Ishikawa (cell line): ENCODE measurements at regions not wholly inside any gene's neighbourhood (a gene's known extent, or its start where the extent isn't known, plus 50 kb on each side); places are given as distances from the start of the nearest gene placed in this dataset.

Experiments used
- CEBPB ChIP-seq: IDR thresholded peaks from 2 replicates; pipeline ENCODE4 v1.6.1; 2012
- CREB1 ChIP-seq: IDR thresholded peaks from 2 replicates; pipeline ENCODE4 v1.6.1; 2012; ENCODE audit warnings: low read depth
- EGR1 ChIP-seq: IDR thresholded peaks from 2 replicates; pipeline ENCODE4 v1.6.1; 2012
- EP300 ChIP-seq: IDR thresholded peaks from 2 replicates; pipeline ENCODE4 v1.6.1; 2012; ENCODE audit warnings: borderline replicate concordance
- FOXM1 ChIP-seq: IDR thresholded peaks from 2 replicates; pipeline ENCODE4 v1.6.1; 2012; ENCODE audit warnings: low read depth, borderline replicate concordance
- MAX ChIP-seq: IDR thresholded peaks from 2 replicates; pipeline ENCODE4 v1.6.1; 2012
- NFIC ChIP-seq: IDR thresholded peaks from 2 replicates; pipeline ENCODE4 v1.6.1; 2012
- RAD21 ChIP-seq: IDR thresholded peaks from 2 replicates; pipeline ENCODE4 v1.6.1; 2012; ENCODE audit warnings: low read depth
- TAF1 ChIP-seq: IDR thresholded peaks from 2 replicates; pipeline ENCODE4 v1.6.1; 2012; ENCODE audit warnings: low read depth, mild to moderate bottlenecking
- TCF12 ChIP-seq: IDR thresholded peaks from 2 replicates; pipeline ENCODE4 v1.6.1; 2012; ENCODE audit warnings: low read depth
- TEAD4 ChIP-seq: IDR thresholded peaks from 2 replicates; pipeline ENCODE4 v1.6.1; 2012
- YY1 ChIP-seq: IDR thresholded peaks from 2 replicates; pipeline ENCODE4 v1.6.1; 2012; ENCODE audit warnings: low read depth
- ZBTB7A ChIP-seq: IDR thresholded peaks from 2 replicates; pipeline ENCODE4 v1.6.1; 2012; ENCODE audit warnings: low read depth
- TF ChIP-seq, protein P1 (sequence below): IDR thresholded peaks from 2 replicates; pipeline ENCODE4 v1.6.1; 2012; ENCODE audit warnings: low read depth, mild to moderate bottlenecking
- TF ChIP-seq, protein P2 (sequence below): IDR thresholded peaks from 2 replicates; pipeline ENCODE4 v1.6.1; 2012

DNA sequence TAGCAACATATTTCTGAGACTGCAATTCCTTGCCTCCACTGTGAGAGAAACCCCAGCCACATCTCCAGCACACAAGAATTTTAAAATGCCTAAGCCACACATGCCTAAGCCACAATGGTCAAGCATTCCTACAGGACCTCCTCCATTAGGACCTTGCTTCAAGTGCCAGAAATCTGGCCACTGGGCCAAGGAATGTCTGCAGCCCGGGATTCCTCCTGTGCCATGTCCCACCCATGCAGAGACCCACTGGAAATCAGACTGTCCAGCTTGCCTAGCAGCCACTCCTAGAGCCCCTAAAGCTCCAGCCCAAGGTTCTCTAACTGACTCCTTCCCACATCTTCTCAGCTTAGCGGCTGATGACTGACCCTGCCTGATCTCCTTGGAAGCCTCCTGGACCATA lies 117.5 kb downstream of the AHR start:
- TF ChIP-seq EGR1 (no peak), TAF1 (no peak), CEBPB (no peak), FOXM1 (no peak), TEAD4 (no peak), NFIC (no peak), TCF12 (no peak), MAX (no peak), RAD21 (no peak), YY1 (no peak)
- TF ChIP-seq, protein P1, sequence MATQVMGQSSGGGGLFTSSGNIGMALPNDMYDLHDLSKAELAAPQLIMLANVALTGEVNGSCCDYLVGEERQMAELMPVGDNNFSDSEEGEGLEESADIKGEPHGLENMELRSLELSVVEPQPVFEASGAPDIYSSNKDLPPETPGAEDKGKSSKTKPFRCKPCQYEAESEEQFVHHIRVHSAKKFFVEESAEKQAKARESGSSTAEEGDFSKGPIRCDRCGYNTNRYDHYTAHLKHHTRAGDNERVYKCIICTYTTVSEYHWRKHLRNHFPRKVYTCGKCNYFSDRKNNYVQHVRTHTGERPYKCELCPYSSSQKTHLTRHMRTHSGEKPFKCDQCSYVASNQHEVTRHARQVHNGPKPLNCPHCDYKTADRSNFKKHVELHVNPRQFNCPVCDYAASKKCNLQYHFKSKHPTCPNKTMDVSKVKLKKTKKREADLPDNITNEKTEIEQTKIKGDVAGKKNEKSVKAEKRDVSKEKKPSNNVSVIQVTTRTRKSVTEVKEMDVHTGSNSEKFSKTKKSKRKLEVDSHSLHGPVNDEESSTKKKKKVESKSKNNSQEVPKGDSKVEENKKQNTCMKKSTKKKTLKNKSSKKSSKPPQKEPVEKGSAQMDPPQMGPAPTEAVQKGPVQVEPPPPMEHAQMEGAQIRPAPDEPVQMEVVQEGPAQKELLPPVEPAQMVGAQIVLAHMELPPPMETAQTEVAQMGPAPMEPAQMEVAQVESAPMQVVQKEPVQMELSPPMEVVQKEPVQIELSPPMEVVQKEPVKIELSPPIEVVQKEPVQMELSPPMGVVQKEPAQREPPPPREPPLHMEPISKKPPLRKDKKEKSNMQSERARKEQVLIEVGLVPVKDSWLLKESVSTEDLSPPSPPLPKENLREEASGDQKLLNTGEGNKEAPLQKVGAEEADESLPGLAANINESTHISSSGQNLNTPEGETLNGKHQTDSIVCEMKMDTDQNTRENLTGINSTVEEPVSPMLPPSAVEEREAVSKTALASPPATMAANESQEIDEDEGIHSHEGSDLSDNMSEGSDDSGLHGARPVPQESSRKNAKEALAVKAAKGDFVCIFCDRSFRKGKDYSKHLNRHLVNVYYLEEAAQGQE, result no peak

DNA sequence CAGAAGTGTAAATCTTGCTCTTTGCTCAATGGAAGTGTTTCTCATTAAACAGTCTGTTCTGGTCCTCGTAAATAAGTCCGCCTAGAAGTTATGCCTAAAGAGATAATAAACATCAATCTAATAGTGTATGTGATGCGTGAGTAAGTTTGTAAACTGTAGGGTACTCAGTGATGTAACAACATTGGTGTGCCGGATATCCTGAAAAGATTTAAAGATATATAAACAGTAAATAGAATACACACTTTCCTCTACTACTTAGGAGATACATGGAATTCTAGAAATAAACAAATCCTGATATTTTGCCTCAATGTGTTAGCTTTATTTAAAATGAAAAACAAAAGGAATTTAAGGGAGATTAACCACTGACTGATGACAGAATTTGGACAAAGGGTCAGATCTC lies 123.5 kb downstream of the AHR start:
- TF ChIP-seq MAX (no peak), RAD21 (no peak), EGR1 (no peak), EP300 (no peak), YY1 (no peak), ZBTB7A (no peak), FOXM1 (no peak), TAF1 (no peak), NFIC (no peak), CEBPB (no peak), TEAD4 (no peak), CREB1 (no peak), TCF12 (no peak)
- TF ChIP-seq, protein P1, result no peak
- TF ChIP-seq, protein P2, sequence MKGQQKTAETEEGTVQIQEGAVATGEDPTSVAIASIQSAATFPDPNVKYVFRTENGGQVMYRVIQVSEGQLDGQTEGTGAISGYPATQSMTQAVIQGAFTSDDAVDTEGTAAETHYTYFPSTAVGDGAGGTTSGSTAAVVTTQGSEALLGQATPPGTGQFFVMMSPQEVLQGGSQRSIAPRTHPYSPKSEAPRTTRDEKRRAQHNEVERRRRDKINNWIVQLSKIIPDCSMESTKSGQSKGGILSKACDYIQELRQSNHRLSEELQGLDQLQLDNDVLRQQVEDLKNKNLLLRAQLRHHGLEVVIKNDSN, result no peak

- no peak for TF ChIP-seq TEAD4
- no peak for TF ChIP-seq CEBPB
- TF ChIP-seq RAD21, result no peak
- no peak for TF ChIP-seq MAX
- no peak for TF ChIP-seq TAF1
- TF ChIP-seq, protein P1, result no peak
- no peak for TF ChIP-seq ZBTB7A
- TF ChIP-seq TCF12, result no peak
- no peak for TF ChIP-seq EGR1
- no peak for TF ChIP-seq FOXM1
- TF ChIP-seq EP300, result no peak
- TF ChIP-seq NFIC, result no peak
Measured at GRCh38 chr7:17422966-17423365, 124.5 kb downstream of the AHR start.

DNA sequence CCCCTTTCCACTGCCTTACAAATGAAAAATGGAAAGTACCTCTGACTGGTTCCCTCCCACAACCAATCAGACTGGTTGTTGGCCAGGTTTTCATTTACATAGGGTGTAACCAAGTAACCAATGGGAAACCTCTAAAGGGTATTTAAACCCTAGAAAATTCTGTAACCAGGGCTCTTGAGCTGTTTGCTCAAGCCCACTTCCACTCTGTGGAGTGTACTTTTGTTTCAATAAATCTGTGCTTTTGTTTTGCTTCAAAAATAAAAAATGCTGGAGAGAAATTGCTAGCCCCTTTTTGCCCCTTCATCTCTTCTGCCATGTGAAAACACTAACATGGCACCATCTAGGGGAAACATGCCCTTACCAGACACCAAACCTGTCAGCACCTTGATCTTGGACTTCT lies 129.5 kb downstream of the AHR start:
- TF ChIP-seq TCF12, result no peak
- TF ChIP-seq, protein P2, result no peak
- no peak for TF ChIP-seq EGR1
- no peak for TF ChIP-seq NFIC
- no peak for TF ChIP-seq TAF1
- no peak for TF ChIP-seq EP300
- no peak for TF ChIP-seq ZBTB7A
- TF ChIP-seq TEAD4, result no peak
- no peak for TF ChIP-seq YY1
- TF ChIP-seq FOXM1, result no peak
- TF ChIP-seq MAX, result no peak
- TF ChIP-seq CEBPB, result no peak
- TF ChIP-seq CREB1, result no peak
- TF ChIP-seq, protein P1, result no peak
- no peak for TF ChIP-seq RAD21
